HG02938 (cell line): ENCODE measurements at regions not wholly inside any gene's neighbourhood (a gene's known extent, or its start where the extent isn't known, plus 50 kb on each side); places are given as distances from the start of the nearest gene placed in this dataset.

ENCODE experiments used
- ATAC-seq: cut with Tn5 transposase; IDR thresholded peaks from one replicate; pipeline ENCODE4 v1.9.1; 2021; ENCODE audit warnings: mild to moderate bottlenecking, moderate library complexity; ENCODE audit not compliant: unreplicated experiment

- ATAC-seq: no peak
Observed at GRCh38 chr2:18503376-18504228, 56.9 kb downstream of the RDH14 start.

- no peak for ATAC-seq
Observed at GRCh38 chr2:18502142-18502541, 58.3 kb downstream of the RDH14 start.

- no peak for ATAC-seq
Observed at GRCh38 chr2:18501729-18502128, 58.7 kb downstream of the RDH14 start.

GRCh38 chr2:18501156-18501555 lies 59.3 kb downstream of the RDH14 start:
- ATAC-seq: no peak

- no peak for ATAC-seq
Observed at GRCh38 chr2:18500333-18500732, 60.1 kb downstream of the RDH14 start.

GRCh38 chr2:18498531-18498930 lies 61.9 kb downstream of the RDH14 start:
- no peak for ATAC-seq

GRCh38 chr2:18496516-18496915 lies 63.9 kb downstream of the RDH14 start:
- ATAC-seq: no peak

GRCh38 chr2:18495058-18495457 lies 65.4 kb downstream of the RDH14 start:
- ATAC-seq: no peak

- ATAC-seq: no peak
Observed at GRCh38 chr2:18492721-18493120, 67.7 kb downstream of the RDH14 start.

GRCh38 chr2:18491577-18491976 lies 68.9 kb downstream of the RDH14 start:
- no peak for ATAC-seq

GRCh38 chr2:18490901-18491300 lies 69.6 kb downstream of the RDH14 start:
- no peak for ATAC-seq

GRCh38 chr2:18487106-18487913 lies 73.1 kb downstream of the RDH14 start:
- ATAC-seq: no peak

GRCh38 chr2:18484625-18485024 lies 75.8 kb downstream of the RDH14 start:
- no peak for ATAC-seq

GRCh38 chr2:18483896-18484295 lies 76.6 kb downstream of the RDH14 start:
- no peak for ATAC-seq

- no peak for ATAC-seq
Observed at GRCh38 chr2:18482666-18483065, 77.8 kb downstream of the RDH14 start.

- ATAC-seq: no peak
Observed at GRCh38 chr2:18479947-18480369, 80.5 kb downstream of the RDH14 start.

GRCh38 chr2:18477293-18477692 lies 83.2 kb downstream of the RDH14 start:
- no peak for ATAC-seq

- no peak for ATAC-seq
Observed at GRCh38 chr2:18476484-18476883, 84.0 kb downstream of the RDH14 start.

- ATAC-seq: no peak
Observed at GRCh38 chr2:18475884-18476283, 84.6 kb downstream of the RDH14 start.

- no peak for ATAC-seq
Observed at GRCh38 chr2:18474700-18475099, 85.8 kb downstream of the RDH14 start.

- ATAC-seq: no peak
Observed at GRCh38 chr2:18473241-18474181, 86.9 kb downstream of the RDH14 start.
